Activated CD4-positive, alpha-beta T cell treated with anti-CD3 and anti-CD28 coated beads, Interleukin-2, amount 50 U/mL, for 48 hours (primary cell): ENCODE measurements at regions not wholly inside any gene's neighbourhood (a gene's known extent, or its start where the extent isn't known, plus 50 kb on each side); places are given as distances from the start of the nearest gene placed in this dataset.

ENCODE experiments used
- DNase-seq, 2 experiments: peaks; one replicate each; pipeline ENCODE4 v3.0.0-alpha.2; 2020

DNA sequence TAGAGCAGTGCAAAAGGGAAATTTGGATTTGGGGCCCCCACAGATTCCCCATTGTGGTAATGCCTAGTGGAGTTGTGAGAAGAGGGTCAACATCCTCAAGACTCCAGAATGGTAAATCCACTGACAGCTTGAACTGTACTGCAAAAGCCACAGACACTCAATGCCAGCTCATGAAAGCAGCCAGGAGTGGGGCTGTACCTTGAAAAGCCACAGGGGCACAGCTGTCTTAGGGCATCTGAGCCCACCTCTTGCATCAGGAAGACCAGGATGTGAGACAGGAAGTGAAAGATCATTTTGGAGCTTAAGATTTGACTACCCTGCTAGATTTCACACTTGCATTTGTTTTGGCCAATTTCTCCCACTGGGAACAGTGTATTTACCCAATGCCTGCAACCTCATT, 1548.9 kb upstream of the PCDH20 start:
- no peak for DNase-seq

DNA sequence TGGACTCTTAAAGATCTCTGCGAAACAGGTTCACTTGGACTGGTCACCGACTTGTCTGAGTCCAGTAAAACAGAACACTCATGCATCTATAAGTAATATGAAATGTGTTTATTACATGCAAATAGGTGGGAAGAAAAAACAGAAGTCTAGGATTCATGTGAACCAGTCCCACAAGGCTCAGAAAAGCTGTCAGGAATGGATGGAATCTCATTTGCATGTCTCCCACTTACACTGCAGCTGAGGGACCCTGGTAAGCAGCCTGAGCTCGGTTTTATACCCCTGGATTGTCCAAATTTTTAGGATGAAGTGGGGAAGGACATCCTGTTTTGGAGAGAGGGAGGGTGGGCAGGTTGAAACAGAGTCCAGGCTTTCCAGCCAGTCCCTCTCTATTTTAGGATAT, 1545.1 kb upstream of the PCDH20 start:
- DNase-seq: no peak

DNA sequence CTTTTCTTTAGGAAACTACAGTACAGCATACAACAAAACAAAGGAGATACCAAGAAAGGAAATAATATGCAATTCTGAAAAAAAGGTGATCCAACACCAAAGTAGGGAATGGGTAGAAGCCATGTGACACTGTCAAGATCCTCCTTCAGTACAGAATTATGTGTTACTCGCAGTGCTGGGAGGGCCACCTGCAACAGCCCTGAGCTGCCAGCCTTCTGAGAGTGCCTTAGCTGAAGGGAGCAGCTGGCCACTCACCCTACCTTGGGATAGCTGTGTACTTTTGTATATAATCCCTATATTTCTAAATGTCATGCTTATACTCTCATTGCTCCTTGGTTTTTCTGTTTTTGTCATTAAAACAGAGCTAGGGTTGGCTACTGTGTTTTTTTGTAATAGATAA, 1518.2 kb upstream of the PCDH20 start:
- no peak for DNase-seq

DNA sequence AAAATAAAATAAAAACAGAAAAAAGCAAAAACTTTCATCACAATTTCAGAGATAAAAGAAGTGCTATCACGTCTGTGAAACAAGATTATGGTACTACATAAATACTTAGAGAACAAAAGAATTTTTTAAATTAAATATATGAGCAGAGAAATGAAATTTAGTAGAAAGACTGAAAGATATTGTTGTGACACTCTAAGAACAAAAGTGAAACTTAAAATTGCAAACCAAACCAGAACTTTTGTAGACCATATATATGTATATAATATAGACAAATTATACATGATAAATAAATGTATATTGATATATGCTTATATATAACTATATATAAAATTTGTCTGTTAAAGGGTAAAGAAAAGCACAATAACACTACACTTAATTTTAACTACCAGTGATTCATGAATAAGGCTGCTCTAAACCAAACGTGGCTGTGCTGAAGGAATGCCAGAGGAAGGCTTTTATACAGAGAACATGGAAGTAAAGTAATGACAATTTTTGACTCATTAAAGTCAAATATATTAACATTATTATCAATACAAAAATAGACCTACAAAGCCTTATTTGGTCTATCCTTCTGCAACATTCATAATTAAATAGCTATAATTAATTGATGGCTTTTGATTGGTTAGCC, 1516.7 kb upstream of the PCDH20 start:
- no peak for DNase-seq

DNA sequence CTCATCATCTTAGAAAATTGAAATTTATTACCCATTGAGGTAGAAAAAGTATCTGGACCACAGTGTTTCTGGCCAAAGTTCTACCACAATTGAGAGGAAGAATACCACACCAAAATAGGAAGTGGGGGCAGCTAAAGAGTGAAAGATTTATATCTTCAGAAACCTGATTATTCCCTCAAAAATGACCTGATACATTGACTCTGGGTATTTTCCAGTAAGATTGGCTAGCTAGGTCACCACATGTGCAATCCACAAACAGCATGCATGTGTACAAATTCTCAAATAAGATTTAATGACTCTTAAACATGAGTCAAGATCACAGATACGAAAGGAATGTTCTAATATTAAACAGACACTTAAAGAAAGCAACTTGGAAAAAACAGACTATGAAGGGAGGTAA, 1516.2 kb upstream of the PCDH20 start:
- DNase-seq: no peak

DNA sequence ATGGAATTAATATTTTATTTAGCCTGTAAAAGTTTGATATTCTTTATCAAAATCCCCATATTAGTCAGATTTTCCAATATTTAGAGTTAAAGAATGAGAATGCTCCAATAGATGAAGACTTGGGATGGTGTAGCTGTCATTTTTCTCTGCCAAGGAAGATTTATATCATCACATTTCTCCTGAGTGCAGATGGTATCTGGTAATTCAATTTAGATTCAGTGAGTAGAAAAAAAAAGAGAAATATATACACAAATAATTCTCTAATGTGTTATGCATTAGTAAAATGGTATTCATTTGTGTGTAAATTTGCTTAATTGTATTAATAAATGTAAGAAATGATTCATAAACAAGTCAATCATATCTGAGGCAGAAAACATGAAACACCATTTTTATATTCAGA, 1508.7 kb upstream of the PCDH20 start:
- no peak for DNase-seq

DNA sequence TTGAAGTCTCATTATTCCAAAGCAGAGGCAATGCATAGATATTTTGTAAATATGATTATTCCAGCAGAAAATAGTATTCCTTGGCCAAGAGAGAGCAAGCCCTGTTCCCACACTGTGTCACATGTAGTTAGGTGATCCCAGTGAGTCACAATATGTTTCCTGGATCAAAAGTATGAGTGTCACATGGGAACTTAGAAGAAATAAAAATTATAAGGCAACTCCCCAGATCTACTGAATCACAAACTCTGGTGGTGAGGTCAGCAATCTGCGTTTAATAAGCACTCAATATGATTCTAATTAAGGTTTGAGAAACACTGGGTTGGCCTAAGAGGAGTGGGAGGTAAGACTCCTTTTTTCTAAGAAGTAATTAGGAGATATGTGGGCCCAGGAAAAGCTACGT, 1504.5 kb upstream of the PCDH20 start:
- no peak for DNase-seq

DNA sequence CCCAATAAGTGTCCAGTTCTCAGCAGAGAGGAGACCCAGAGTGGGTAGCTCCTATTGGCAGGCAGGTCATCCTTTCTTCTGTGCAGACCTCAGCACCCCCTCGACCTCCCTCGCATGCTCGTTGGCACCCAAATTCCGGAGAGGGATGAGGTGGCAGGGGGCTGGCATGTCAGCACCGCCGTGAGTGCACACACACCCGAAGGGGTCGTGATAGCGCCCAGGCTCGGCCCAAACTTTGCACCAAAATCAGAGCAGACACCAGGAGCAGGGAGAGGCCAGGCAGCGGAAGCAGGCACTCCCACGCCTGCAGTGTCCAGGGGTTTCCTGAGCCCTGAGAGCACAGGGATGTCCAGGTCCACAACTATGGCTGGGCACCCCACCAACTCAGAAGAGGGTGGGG, 1503.8 kb upstream of the PCDH20 start:
- no peak for DNase-seq

DNA sequence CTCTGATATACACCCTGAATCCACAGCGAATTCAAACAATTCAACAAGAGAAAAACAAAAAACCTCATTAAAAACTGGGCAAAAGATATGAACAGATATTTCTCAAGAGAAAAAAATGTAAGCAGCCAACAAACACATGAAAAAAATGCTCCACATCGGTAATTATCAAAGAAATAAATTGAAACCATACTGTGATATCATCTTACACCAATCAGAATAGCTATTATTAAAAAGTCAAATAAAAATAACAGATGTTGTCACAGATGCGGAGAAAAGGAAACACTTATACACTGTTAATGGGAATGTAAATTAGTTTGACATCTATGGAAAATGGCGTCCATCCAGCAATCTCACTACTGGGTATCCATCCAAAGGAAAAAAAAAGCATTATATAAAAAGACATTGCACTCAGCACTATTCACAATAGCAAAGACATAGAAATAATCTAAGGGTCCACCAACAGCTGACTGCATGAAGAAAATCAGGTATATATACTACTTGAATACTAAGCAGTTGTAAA, 1495.0 kb upstream of the PCDH20 start:
- DNase-seq: no peak

DNA sequence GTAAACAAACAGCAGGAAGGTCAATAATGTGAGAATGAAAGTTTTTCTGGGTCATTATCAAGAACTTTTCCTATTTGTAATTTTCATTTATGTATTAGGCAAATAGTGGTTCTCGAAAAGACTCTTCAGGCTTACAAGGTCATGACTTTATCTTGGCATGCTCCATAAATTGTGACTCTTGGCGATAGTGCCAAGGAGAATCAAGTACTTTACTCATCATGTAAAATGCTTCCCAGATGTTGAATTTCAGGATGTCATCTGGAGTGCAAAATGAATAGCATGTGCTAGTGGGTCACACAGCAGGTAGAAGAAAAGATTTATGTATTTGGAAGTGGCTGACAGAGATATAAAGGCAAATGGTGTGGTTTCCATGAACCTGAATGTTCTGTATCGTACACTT, 1492.7 kb upstream of the PCDH20 start:
- DNase-seq: no peak

DNA sequence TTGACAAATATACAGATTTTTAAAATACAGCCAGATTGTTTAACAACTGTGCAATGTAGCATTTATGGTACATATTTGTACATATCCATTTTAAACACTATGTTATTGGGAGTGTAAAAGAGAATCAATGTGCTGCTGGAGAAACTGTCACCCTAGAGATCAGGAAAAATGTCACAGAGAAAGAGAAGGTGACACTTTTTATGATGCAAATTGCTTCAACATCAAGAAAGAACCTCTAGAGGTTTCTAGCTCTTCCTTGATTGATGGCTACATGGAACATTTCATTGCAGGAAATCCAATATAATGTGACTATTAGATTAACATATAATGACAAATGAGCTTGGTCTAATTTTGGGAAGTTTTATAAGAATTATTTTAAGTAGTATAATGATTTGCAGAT, 1491.2 kb upstream of the PCDH20 start:
- no peak for DNase-seq

DNA sequence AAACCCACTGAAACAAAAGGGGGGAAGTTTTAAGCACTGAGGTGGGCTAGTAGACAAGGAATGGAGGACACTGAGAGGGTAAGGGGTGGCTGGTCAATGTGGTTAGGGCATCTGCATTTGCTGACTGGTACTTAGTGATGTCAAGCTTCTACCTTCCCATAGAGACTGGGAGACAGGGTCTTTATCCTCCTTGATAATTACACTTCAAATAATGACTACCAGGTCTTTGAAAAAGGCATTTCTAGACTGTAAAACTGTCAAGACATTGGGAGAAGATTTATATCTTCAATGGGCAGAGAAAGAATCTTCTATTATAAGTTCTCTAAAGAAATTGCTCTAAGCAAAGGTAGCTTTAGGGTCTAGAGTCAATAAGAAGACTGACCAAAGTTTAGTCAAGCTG, 1490.8 kb upstream of the PCDH20 start:
- no peak for DNase-seq

DNA sequence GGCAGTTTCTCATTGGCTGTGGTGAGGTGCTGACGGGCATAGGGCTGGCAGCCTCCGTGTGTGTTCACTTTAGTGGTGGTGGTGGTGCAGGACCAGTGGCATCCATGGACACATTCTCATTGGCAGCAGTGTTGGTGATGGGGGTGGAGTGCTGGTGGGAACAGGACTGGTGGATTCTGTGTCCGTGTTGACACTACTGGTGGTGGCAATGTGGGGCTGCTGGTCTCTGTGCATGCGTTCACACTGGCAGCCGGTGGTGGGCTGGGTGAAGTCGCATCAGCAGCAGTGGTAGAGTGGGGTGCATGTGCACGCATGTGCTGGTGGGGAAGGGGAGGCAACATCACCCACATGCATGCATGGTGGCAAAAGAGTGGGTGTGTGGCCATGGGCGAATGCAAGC, 1471.4 kb upstream of the PCDH20 start:
- DNase-seq: no peak

DNA sequence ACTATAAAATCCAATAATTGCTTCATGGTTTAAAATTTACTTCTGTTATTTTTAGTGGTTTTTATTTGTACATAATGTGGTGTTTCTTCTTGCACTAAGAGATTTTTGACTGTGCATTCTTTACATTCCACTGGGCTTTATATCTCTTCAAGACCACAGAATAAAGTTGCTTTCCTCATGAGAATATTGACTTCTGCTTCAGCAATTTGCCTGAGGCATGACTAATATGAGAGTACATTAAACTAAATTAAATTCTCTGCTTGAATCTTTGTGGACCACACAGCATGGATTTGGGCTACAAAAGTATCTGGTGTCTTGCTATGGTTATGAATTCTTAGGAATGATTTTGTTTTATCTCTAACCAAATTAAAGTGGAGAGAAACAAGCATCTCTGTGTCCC, 1463.4 kb upstream of the PCDH20 start:
- no peak for DNase-seq

DNA sequence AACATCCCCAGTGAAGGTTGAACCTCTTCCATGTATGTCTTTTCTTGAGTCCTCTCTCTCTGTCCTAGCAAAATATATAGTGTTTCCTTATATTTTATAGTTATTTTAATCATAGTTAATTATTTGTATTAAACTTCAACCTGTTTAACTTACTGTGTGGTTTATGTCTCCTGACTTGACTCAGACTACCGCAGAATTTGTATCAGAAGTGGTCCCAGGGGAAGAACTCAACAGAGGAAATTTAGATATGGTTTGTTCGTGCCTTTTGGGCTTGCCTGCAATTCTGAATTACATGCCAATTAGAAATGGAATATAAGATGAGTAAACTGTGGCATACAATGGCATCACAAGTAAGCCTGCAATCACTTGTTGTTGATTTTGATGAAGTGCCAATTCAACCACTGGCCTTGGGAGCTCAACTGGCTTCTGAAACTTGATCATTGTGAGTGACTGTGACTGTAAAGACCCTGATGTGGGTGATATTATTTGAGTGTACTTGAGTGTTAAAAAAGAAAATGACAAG, 1459.5 kb upstream of the PCDH20 start:
- DNase-seq: no peak

DNA sequence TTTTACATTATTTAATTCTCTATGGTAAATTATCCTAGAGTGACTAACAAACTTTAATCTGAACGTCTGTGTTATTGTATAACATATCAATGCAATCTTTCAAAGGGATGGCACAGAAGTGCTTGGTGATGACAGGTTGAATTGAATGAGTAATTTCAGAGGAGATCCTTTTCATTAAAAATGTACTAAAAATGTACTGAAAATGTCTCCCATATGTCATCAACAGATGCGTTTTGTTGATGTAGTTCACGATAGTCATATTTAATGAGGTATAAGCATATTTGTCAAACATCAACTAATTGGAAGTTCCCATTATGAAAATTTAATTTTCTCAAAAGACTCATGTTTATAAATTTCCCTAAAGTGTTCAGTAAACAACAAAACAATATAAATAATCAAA, 1434.7 kb upstream of the PCDH20 start:
- DNase-seq: no peak

DNA sequence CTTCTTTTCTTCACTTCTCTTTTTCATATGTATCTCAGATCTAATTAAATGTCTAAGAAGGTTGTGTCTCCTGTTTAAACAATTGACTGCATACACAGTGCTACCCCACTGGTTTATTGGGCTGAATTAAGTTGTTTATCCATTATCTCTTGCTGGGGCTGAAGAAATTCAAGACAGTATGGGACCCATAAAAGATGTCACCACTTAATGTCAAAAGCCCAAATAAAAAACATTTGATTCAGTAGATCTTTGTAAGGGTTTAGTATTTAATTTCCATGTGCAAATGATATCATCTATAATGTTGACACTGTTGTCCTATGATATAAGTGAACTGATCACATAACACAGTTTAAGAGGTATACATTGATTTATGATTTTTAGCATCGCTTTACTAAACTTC, 1431.9 kb upstream of the PCDH20 start:
- no peak for DNase-seq

DNA sequence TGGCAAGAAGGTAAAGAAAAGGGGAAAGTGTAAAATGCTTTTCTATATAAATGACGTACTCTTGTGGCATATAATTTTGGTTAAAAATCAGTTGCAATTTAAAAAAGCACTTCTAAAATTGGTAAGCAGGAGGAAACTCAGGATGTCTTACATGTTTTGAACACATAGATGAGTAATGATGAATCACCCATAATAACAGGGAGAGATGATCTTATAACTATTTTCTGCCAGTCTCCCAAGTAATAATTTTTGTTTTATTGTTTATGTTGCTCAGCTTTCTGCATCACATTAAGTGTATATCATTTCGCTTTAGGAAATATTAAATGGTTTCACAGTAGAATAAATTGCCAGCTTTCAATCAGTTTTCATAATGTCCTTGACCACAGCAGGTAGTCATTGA, 1430.7 kb upstream of the PCDH20 start:
- no peak for DNase-seq

DNA sequence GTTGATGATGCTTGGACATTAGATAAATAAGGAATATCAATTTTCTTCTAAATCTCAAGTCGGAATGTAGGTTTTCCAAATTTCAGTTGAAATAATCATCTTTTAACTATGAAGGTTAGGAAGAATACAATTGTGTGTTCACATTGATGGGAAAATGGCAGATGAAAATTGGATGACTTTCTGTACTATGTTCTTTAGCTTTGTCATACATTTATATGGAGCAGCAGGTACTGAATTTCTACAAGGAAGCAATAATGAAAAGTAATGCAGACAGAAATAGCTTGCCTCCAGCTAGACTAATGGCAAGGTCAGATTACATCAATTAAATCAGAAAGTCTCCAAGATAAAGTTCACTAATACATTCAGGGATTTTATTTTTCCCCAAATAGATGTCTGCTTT, 1423.7 kb upstream of the PCDH20 start:
- DNase-seq: no peak

DNA sequence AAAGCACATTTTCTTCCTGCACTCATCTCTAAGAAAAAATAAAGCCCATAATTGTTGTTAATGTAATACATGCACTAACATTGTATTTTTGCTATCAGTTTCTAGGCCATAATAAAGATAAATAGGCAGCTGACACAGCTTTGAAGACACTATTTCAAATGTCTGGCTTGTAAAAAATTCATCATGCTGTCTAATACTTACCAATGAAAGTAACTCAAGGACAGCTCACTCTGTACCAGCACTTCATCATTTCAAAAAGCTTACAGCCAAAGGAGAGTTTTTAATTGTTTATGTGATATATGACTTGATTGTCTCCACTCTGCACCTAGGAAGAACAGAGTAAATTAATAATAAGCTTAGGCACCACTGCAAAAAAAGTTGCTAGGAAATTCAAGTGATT, 1423.3 kb upstream of the PCDH20 start:
- no peak for DNase-seq

DNA sequence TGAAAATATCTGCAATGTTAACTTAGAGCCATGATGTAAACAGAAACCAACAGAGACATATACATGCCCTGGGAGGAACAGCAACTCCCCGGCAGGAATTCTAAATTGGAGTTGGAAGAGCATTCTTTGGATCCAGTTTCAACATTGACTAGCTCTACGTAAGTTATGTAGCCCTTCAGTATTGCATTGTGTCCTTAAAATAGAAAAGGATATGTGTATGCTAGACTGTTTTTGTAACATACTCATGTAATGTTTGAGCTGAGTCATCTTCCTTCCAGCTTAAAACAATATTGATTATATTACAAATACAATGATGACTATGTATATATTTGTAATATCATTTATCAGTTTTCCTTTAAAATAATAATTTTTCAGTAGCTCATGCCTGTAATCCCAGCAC, 1422.2 kb upstream of the PCDH20 start:
- DNase-seq: no peak

DNA sequence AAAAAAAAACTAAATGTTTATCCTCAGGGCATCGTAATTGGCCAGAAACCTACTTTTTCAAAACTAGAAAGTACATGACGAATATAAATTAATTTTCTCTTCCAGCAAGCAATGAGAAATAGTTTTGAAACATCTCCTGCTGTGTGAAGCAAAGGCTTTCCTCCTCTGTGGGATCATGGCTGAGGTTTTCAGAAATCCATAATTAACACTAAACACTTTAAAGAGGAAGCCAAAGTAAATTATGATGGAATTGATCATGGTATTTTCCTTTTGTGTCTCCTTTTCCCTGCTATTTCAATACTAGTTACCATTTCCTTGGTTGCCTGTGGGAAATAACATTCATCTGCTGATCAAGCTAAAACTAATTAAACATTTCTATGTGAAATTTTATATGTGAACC, 1413.8 kb upstream of the PCDH20 start:
- no peak for DNase-seq

DNA sequence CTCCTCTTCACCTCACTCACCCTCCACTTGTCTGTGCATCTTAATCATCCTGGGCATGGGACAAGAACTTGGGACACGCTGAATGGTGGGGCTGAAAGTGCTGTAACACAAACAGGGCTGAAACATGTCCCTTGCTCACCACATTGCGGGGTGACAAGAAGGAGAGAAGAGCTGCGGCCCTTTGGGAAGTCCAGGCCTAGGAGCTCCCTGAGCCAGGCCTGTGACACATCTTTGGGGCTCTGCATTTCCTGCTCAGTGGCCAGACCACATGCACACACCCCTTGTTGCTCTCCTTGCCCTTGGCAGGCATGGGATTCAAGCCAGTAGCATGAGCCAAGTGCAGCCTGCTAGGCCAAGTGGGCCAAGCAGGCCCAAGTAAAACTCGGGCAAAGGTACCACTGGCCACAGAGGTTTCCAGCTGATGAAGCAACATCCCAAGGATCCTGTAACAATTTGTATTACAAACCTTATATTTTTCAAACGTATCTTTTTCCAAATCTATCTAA, 1384.3 kb upstream of the PCDH20 start:
- no peak for DNase-seq

DNA sequence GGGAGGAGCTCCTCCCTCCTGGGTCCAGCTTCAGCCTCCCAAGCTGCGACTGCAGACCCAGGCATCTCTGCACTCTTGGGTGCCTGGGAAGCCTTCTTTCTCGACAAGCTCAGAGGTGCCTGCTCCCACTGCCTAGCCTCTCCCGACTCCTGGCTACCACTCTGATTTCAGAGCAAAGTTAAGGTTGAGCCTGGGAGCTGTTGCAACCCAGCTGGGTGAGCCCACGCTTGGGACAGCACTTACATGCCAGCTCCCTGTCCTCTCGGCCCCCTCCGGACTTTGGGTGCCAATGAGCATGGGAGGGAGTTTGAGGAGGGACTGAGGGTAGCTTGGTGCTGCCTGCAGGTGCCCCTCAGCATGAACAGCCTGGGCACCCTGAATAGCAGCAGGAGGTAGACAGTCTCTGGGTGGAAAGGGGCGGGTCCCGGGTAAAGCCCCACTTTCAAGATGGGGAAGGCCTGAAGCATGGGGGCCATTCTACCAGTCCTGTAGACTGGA, 1383.4 kb upstream of the PCDH20 start:
- no peak for DNase-seq

DNA sequence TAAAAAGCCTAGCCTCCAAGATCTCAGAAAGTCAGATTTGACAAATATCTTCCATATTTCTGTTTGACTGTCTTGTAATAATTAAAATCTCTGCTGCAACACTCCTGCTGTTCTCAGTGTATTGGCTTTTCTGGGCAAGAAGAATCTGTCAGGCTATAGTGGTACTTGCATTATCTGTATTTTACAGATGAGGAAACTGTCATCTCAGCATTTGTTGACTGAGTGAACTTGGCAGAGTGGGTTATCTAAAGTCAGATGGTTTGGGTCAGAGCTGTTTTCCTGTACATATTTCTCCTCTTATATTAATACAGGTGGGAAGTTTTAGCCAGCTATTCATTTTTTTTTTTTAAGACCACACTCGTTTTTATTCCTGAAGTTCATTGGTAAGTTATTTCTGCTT, 1378.2 kb upstream of the PCDH20 start:
- no peak for DNase-seq
